ENCODE measurements at regions not wholly inside any gene's neighbourhood (a gene's known extent, or its start where the extent isn't known, plus 50 kb on each side); places are given as distances from the start of the nearest gene placed in this dataset.
"Not testable (repeated sequence)": the region's sequence is repeated elsewhere in the genome, so short reads cannot be mapped to it uniquely, and the experiment has no call there.

DNA sequence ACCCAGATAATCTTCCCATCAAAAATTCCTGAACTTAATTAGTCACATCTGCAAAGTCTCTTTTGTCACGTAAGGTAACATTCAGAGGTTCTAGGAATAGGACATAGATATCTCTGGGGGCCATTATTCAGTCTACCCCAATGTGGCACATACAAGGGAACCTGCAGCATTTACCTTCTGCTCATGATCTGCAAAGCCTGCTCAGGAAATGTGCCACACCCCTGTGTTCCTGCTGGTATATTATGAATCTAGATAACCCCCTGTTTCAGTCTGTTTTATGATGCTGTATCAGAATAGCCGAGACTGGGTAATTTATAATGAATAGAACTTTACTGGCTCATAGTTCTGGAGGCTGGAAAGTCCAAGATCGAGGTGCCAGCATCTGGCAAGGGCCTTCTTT lies 103.5 kb downstream of the ARL4C start:
- POLR2A ChIA-PET: interaction anchor here (1.5 kb wide), 1 partner anchor 29 kb away, joined by 6 read pairs; no protein-coding TSS in a partner anchor
- no peak overlapping the region for H3K27ac ChIP-seq (ENCODE audit: low read depth, low read length, poor library complexity, severe bottlenecking)
- no TSS peak for BruUV-seq (replicated peaks)

DNA sequence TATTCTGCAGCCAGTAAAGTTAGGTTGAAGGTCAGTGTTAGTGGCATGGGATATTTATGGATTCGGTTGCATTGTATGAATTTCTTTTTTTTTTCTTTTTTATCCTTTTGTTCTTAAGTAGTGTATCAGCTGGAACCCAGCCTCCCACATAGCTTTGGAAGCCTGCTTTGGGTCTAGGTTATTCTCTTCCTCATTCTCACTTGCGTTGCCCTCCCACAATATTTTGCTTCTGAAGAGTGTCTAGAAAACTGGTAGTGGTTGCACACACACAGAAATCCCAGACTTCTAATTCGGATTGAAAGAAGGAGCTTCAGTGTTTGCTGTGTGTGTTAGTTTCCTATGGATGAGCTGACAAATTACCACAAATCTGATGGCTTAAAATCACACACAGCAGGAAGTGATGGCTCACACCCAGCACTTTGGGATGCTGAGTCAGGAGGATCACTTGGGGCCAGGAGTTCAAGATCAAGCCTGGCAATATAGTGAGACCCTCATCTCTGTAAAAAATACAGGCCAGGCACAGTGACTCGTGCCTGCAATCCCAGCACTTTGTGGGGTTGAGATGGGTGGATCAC lies 104.8 kb downstream of the ARL4C start:
- H3K4me1 ChIP-seq (ENCODE audit: insufficient read depth, low read length, poor library complexity, severe bottlenecking): peaks cover 4% of the 10 kb centered on the region
- H3K36me3 ChIP-seq (ENCODE audit: insufficient read depth, low read length): no peaks in the 10 kb centered on the region; the same call in 1 of the 2 replicates
- H3K27ac ChIP-seq (ENCODE audit: low read depth, low read length, poor library complexity, severe bottlenecking): no peak overlapping the region
- no peak overlapping the region for H3K4me3 ChIP-seq (ENCODE audit: low read depth, low read length, poor library complexity, severe bottlenecking)
- H4K20me1 ChIP-seq (ENCODE audit: insufficient read depth, low read length): no peaks in the 10 kb centered on the region
- TF ChIP-seq, protein P1, sequence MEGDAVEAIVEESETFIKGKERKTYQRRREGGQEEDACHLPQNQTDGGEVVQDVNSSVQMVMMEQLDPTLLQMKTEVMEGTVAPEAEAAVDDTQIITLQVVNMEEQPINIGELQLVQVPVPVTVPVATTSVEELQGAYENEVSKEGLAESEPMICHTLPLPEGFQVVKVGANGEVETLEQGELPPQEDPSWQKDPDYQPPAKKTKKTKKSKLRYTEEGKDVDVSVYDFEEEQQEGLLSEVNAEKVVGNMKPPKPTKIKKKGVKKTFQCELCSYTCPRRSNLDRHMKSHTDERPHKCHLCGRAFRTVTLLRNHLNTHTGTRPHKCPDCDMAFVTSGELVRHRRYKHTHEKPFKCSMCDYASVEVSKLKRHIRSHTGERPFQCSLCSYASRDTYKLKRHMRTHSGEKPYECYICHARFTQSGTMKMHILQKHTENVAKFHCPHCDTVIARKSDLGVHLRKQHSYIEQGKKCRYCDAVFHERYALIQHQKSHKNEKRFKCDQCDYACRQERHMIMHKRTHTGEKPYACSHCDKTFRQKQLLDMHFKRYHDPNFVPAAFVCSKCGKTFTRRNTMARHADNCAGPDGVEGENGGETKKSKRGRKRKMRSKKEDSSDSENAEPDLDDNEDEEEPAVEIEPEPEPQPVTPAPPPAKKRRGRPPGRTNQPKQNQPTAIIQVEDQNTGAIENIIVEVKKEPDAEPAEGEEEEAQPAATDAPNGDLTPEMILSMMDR (conservative IDR thresholded peaks at IDR 0.05; ENCODE audit: low read length): no peak
- TF ChIP-seq EZH2phosphoT487 (IDR thresholded peaks at IDR 0.05; ENCODE audit: borderline replicate concordance, low read depth, low read length): no peak
- no peaks in the 10 kb centered on the region for H3K9me2 ChIP-seq (ENCODE audit: insufficient read depth, low read length)
- ChIA-PET CTCF (ENCODE audit: unreplicated experiment) (no interaction called here), POLR2A (interaction anchor here (0.7 to 1.5 kb wide), 3 partner anchors 30 to 201 kb away, joined by 3 to 6 read pairs (median 4); no protein-coding TSS in a partner anchor)
- H3K4me2 ChIP-seq (ENCODE audit: low read length): no peak overlapping the region
- H3K9me3 ChIP-seq (ENCODE audit: low read length): no peaks in the 10 kb centered on the region
- intact Hi-C loops (cut with micrococcal nuclease; ENCODE audit: unreplicated experiment): no loop called here
- DNase-seq (ENCODE audit: low spot score): no peak
- BruUV-seq (replicated peaks): no TSS peak
- peak overlapping the region; percentile 4; the same call in 1 of the 2 replicates for H2AFZ ChIP-seq (ENCODE audit: low read length)
- H3K79me2 ChIP-seq (ENCODE audit: insufficient read depth, low read depth, low read length): no peaks in the 10 kb centered on the region

More for the DNA sequence above, 103.5 kb downstream of the ARL4C start:
- peaks cover 4% of the 10 kb centered on the region for H3K4me1 ChIP-seq (ENCODE audit: insufficient read depth, low read length, poor library complexity, severe bottlenecking)
- H3K79me2 ChIP-seq (ENCODE audit: insufficient read depth, low read depth, low read length): no peaks in the 10 kb centered on the region
- DNase-seq (ENCODE audit: low spot score): no peak
- intact Hi-C loops (cut with micrococcal nuclease; ENCODE audit: unreplicated experiment): no loop called here
- H4K20me1 ChIP-seq (ENCODE audit: insufficient read depth, low read length): no peaks in the 10 kb centered on the region
- no peaks in the 10 kb centered on the region for H3K9me2 ChIP-seq (ENCODE audit: insufficient read depth, low read length)
- H2AFZ ChIP-seq (ENCODE audit: low read length): no peak overlapping the region
- no peak overlapping the region for H3K4me3 ChIP-seq (ENCODE audit: low read depth, low read length, poor library complexity, severe bottlenecking)
- H3K36me3 ChIP-seq (ENCODE audit: insufficient read depth, low read length): no peaks in the 10 kb centered on the region; the same call in 1 of the 2 replicates
- TF ChIP-seq, protein P1 (conservative IDR thresholded peaks at IDR 0.05; ENCODE audit: low read length): no peak
- no peak overlapping the region for H3K4me2 ChIP-seq (ENCODE audit: low read length)
- CTCF ChIA-PET (ENCODE audit: unreplicated experiment): no interaction called here
- H3K9me3 ChIP-seq (ENCODE audit: low read length): no peaks in the 10 kb centered on the region

DNA sequence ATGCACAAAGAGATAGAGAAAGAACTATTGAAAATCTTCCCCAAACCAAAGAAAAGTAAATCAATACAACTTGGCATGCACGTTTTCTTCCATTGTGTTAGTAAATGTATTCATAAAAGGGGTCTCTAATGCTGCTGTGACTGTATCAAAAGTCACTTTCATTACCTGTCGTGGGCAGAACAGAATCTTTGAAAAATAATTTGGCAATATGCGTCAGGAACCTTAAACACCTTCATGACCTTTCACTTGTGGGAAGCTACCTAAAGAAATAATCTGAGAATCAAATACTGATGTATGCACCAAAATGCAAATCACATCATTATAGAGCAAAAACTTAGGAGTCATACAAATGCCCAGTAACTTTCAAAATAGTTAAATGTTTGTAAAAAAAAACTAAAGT lies 105.3 kb downstream of the ARL4C start:
- BruUV-seq (replicated peaks): no TSS peak
- Histone ChIP-seq H3K9me2 (ENCODE audit: insufficient read depth, low read length) (no peaks in the 10 kb centered on the region), H3K9me3 (ENCODE audit: low read length) (no peaks in the 10 kb centered on the region), H3K4me2 (ENCODE audit: low read length) (no peak overlapping the region), H3K79me2 (ENCODE audit: insufficient read depth, low read depth, low read length) (no peaks in the 10 kb centered on the region), H4K20me1 (ENCODE audit: insufficient read depth, low read length) (no peaks in the 10 kb centered on the region), H2AFZ (ENCODE audit: low read length) (peak overlapping the region; percentile 4; the same call in 1 of the 2 replicates), H3K36me3 (ENCODE audit: insufficient read depth, low read length) (no peaks in the 10 kb centered on the region; the same call in 1 of the 2 replicates), H3K4me1 (ENCODE audit: insufficient read depth, low read length, poor library complexity, severe bottlenecking) (peaks cover 4% of the 10 kb centered on the region), H3K27ac (ENCODE audit: low read depth, low read length, poor library complexity, severe bottlenecking) (no peak overlapping the region), H3K4me3 (ENCODE audit: low read depth, low read length, poor library complexity, severe bottlenecking) (no peak overlapping the region)
- CTCF ChIA-PET (ENCODE audit: unreplicated experiment): no interaction called here
- POLR2A ChIA-PET: interaction anchor here (0.7 to 1.1 kb wide), 2 partner anchors 46 to 202 kb away, joined by 3 to 4 read pairs; no protein-coding TSS in a partner anchor
- DNase-seq (ENCODE audit: low spot score): no peak
- TF ChIP-seq, protein P1 (conservative IDR thresholded peaks at IDR 0.05; ENCODE audit: low read length): no peak
- TF ChIP-seq EZH2phosphoT487 (IDR thresholded peaks at IDR 0.05; ENCODE audit: borderline replicate concordance, low read depth, low read length): no peak
- intact Hi-C loops (cut with micrococcal nuclease; ENCODE audit: unreplicated experiment): no loop called here

DNA sequence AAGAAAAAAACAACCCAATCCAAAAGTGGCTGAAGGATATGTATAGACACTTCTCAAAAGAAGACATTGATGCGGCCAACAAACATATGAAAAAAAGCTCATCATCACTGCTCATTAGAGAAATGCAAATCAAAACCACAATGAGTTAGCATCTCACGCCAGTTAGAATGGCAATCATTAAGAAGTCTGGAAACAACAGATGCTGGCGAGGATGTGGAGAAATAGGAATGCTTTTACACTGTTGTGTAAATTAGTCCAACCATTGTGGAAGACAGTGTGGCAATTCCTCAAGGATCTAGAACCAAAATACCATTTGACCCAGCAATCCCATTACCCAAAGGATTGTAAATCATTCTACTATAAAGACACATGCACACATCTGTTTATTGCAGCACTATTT lies 107.2 kb downstream of the ARL4C start:
- POLR2A ChIA-PET; H3K9me3 ChIP-seq (ENCODE audit: low read length); H3K36me3 ChIP-seq (ENCODE audit: insufficient read depth, low read length); H3K9me2 ChIP-seq (ENCODE audit: insufficient read depth, low read length); H3K4me1 ChIP-seq (ENCODE audit: insufficient read depth, low read length, poor library complexity, severe bottlenecking); BruUV-seq (replicated peaks); intact Hi-C loops (cut with micrococcal nuclease; ENCODE audit: unreplicated experiment); CTCF ChIA-PET (ENCODE audit: unreplicated experiment); DNase-seq (ENCODE audit: low spot score); H3K4me3 ChIP-seq (ENCODE audit: low read depth, low read length, poor library complexity, severe bottlenecking); H3K79me2 ChIP-seq (ENCODE audit: insufficient read depth, low read depth, low read length); H4K20me1 ChIP-seq (ENCODE audit: insufficient read depth, low read length); H3K4me2 ChIP-seq (ENCODE audit: low read length); H2AFZ ChIP-seq (ENCODE audit: low read length); H3K27ac ChIP-seq (ENCODE audit: low read depth, low read length, poor library complexity, severe bottlenecking): not testable (repeated sequence)
